Astrocyte of the spinal cord (primary cell): ENCODE measurements at regions not wholly inside any gene's neighbourhood (a gene's known extent, or its start where the extent isn't known, plus 50 kb on each side); places are given as distances from the start of the nearest gene placed in this dataset.

Experiments
- DNase-seq: peaks from one replicate; pipeline ENCODE4 v3.0.0; 2011; ENCODE audit warnings: low read depth, low spot score
- H3K4me3 ChIP-seq: 2 replicates; pipeline ENCODE4 v1.5.1; 2011; ENCODE audit warnings: low read depth, mild to moderate bottlenecking, low read length, moderate library complexity
- CTCF ChIP-seq: IDR thresholded peaks from 2 replicates; pipeline ENCODE4 v1.5.1; 2012; ENCODE audit warnings: low read depth, mild to moderate bottlenecking, low read length, inconsistent platforms
- in situ Hi-C: cut with HindIII; loops from 2 replicates; pipeline ENCODE4 v1.10.0; 2017; ENCODE audit warnings: low sequenced_read_pairs

DNA sequence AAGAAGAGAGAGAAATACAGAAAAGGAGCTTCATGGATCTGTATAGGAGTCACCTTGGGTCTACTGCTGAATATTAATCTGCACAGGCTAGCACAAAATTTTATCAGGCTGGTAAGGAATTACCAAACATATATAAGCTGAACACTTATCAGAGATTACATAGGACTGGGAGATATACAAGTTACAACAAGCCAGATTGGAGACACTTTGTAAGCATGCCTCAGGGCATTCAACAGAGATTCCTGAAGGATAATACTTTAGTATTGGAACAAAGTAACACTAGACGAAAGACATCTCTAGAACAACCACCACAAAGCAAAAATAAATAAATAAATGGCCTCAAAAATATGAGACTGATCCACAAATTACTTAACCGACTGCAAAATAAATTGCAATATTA is 197.8 kb downstream of the ANXA1 start:
- no peak for DNase-seq
- in situ Hi-C loops: no loop called here
- no peak for TF ChIP-seq CTCF
- no peak overlapping the region for H3K4me3 ChIP-seq

GRCh38 chr9:73357607-73358006 is 205.9 kb downstream of the ANXA1 start:
- no peak for TF ChIP-seq CTCF
- in situ Hi-C loops: no loop called here
- no peak for DNase-seq

GRCh38 chr9:73370053-73370452 is 218.4 kb downstream of the ANXA1 start:
- no peak for DNase-seq
- in situ Hi-C loops: no loop called here
- H3K4me3 ChIP-seq: no peak overlapping the region
- no peak for TF ChIP-seq CTCF

More at GRCh38 chr9:73357607-73358006, 205.9 kb downstream of the ANXA1 start:
- no peak overlapping the region for H3K4me3 ChIP-seq

- no peak overlapping the region for H3K4me3 ChIP-seq
- in situ Hi-C loops: no loop called here
- TF ChIP-seq CTCF: no peak
- DNase-seq: no peak
Observed at GRCh38 chr9:73371801-73372200, 220.1 kb downstream of the ANXA1 start.

- H3K4me3 ChIP-seq: no peak overlapping the region
- in situ Hi-C loops: no loop called here
- no peak for DNase-seq
- no peak for TF ChIP-seq CTCF
Observed at GRCh38 chr9:73380411-73380810, 228.7 kb downstream of the ANXA1 start.

- no peak for TF ChIP-seq CTCF
- H3K4me3 ChIP-seq: no peak overlapping the region
- DNase-seq: no peak
- in situ Hi-C loops: no loop called here
Observed at GRCh38 chr9:73402081-73403028, 250.7 kb downstream of the ANXA1 start.
